Natural killer cell (primary cell): ENCODE measurements at regions not wholly inside any gene's neighbourhood (a gene's known extent, or its start where the extent isn't known, plus 50 kb on each side); places are given as distances from the start of the nearest gene placed in this dataset.

Source experiments
- ATAC-seq, 3 donors: fragments of 150-1000 bp in 2 of 3; fragments of 200-7000 bp in 1 of 3; cut with Tn5 transposase; 1 replicate in 1 of 3; 2 replicates in 2 of 3; pipeline ENCODE4 v1.10.0; 2021; ENCODE audit warnings: mild to moderate bottlenecking in 2 of 3, moderate library complexity in 2 of 3
- DNase-seq, 2 donors: peaks; one replicate each; pipeline versions ENCODE4 v3.0.0 to v3.0.0-alpha.2; 2013 to 2021; ENCODE audit warnings: mixed read lengths in 1 of 2
- H3K27ac ChIP-seq: one replicate; pipeline ENCODE4 v1.5.1; 2013; ENCODE audit warnings: mild to moderate bottlenecking, low read length
- H3K27me3 ChIP-seq: one replicate; pipeline ENCODE4 v1.6.1; 2013; ENCODE audit warnings: low read length; ENCODE audit not compliant: control insufficient read depth, insufficient read depth
- H3K36me3 ChIP-seq: one replicate; pipeline ENCODE4 v1.6.1; 2013; ENCODE audit warnings: low read length; ENCODE audit not compliant: control insufficient read depth, insufficient read depth
- H3K4me1 ChIP-seq: one replicate; pipeline ENCODE4 v1.6.1; 2013; ENCODE audit warnings: low read length; ENCODE audit not compliant: control insufficient read depth, insufficient read depth
- H3K4me3 ChIP-seq: one replicate; pipeline ENCODE4 v1.5.1; 2013; ENCODE audit warnings: low read length
- H3K9me3 ChIP-seq: one replicate; pipeline ENCODE4 v1.6.1; 2013; ENCODE audit warnings: low read length; ENCODE audit not compliant: control insufficient read depth, insufficient read depth
- H3K27ac Mint-ChIP-seq, 2 donors: one replicate each; pipeline ENCODE4 v1.8.0; 2022; ENCODE audit warnings: mild to moderate bottlenecking in 2 of 2, mixed read lengths in 2 of 2, moderate library complexity in 1 of 2
- H3K27me3 Mint-ChIP-seq, 2 donors: one replicate each; pipeline ENCODE4 v1.8.0; 2022; ENCODE audit warnings: low read depth in 2 of 2, mixed read lengths in 2 of 2
- H3K36me3 Mint-ChIP-seq: one replicate; pipeline ENCODE4 v1.8.0; 2022; ENCODE audit warnings: mixed read lengths
- H3K4me1 Mint-ChIP-seq, 2 donors: one replicate each; pipeline ENCODE4 v1.8.0; 2022; ENCODE audit warnings: mixed read lengths in 2 of 2
- H3K4me3 Mint-ChIP-seq: one replicate; pipeline ENCODE4 v1.8.0; 2022; ENCODE audit warnings: mild to moderate bottlenecking, moderate library complexity, mixed read lengths
- H3K9me3 Mint-ChIP-seq, 2 donors: one replicate each; pipeline ENCODE4 v1.8.0; 2022; ENCODE audit warnings: mixed read lengths in 2 of 2
- CTCF ChIP-seq: fragments of 200-600 bp; IDR thresholded peaks from one replicate; pipeline ENCODE4 v1.8.0; 2022; ENCODE audit warnings: antibody characterized with exemption
- WGBS: methylation state at CpG from one replicate; pipeline ENCODE4 v1.1.7; 2013; ENCODE audit warnings: missing lambda C conversion rate; ENCODE audit not compliant: insufficient coverage; 5-methylcytosine and 5-hydroxymethylcytosine counted together
- intact Hi-C: fragments of 100-400 bp; cut with micrococcal nuclease; formaldehyde crosslinking; loops from one replicate; pipeline ENCODE4 v1.14.2; 2022

- ATAC-seq = no peak
- Mint-ChIP-seq H3K4me3 (no peak overlapping the region), H3K36me3 (no peaks in the 10 kb centered on the region), H3K9me3 (peaks cover 8 to 12% of the 10 kb centered on the region in 2 donors), H3K27me3 (no peaks in the 10 kb centered on the region), H3K27ac (no peak overlapping the region), H3K4me1 (no peaks in the 10 kb centered on the region)
- no peak for TF ChIP-seq CTCF
- 53% methylated on average over 1 of the region's 1 CpG for WGBS
- no peaks in the 10 kb centered on the region for H3K36me3 ChIP-seq
- H3K27ac ChIP-seq = no peak overlapping the region
- no peaks in the 10 kb centered on the region for H3K4me1 ChIP-seq
- DNase-seq = no peak
- intact Hi-C loops = no loop called here
- H3K4me3 ChIP-seq = no peak overlapping the region
- H3K27me3 ChIP-seq = no peaks in the 10 kb centered on the region
- H3K9me3 ChIP-seq = peaks cover 3% of the 10 kb centered on the region
Measured at GRCh38 chr6:113258771-113259170, 598.4 kb upstream of the MARCKS start.

GRCh38 chr6:113271437-113271836, 585.7 kb upstream of the MARCKS start:
- no peak overlapping the region for H3K27ac ChIP-seq
- H3K4me1 ChIP-seq = no peaks in the 10 kb centered on the region
- Mint-ChIP-seq H3K36me3 (no peaks in the 10 kb centered on the region), H3K4me1 (no peaks in the 10 kb centered on the region), H3K4me3 (no peak overlapping the region), H3K27ac (no peak overlapping the region), H3K27me3 (no peaks in the 10 kb centered on the region), H3K9me3 (peaks cover 12 to 20% of the 10 kb centered on the region in 2 donors)
- no peaks in the 10 kb centered on the region for H3K36me3 ChIP-seq
- DNase-seq = no peak
- no peak for TF ChIP-seq CTCF
- peaks cover 14% of the 10 kb centered on the region for H3K9me3 ChIP-seq
- intact Hi-C loops = no loop called here
- H3K4me3 ChIP-seq = no peak overlapping the region
- no peak for ATAC-seq
- H3K27me3 ChIP-seq = no peaks in the 10 kb centered on the region

- no peaks in the 10 kb centered on the region for H3K36me3 Mint-ChIP-seq
- ATAC-seq = no peak
Measured at GRCh38 chr6:113276601-113277000, 580.5 kb upstream of the MARCKS start.

More at GRCh38 chr6:113276601-113277000, 580.5 kb upstream of the MARCKS start:
- Mint-ChIP-seq H3K9me3 (peaks cover 16 to 18% of the 10 kb centered on the region in 2 donors), H3K27me3 (no peaks in the 10 kb centered on the region), H3K4me1 (no peaks in the 10 kb centered on the region), H3K27ac (no peak overlapping the region), H3K4me3 (no peak overlapping the region)
- H3K27me3 ChIP-seq = no peaks in the 10 kb centered on the region
- DNase-seq = no peak
- intact Hi-C loops = no loop called here
- H3K4me1 ChIP-seq = no peaks in the 10 kb centered on the region
- no peak for TF ChIP-seq CTCF
- H3K4me3 ChIP-seq = no peak overlapping the region
- WGBS = no CpG with 5 or more reads among the region's 2 CpGs
- H3K36me3 ChIP-seq = no peaks in the 10 kb centered on the region
- no peaks in the 10 kb centered on the region for H3K9me3 ChIP-seq
- no peak overlapping the region for H3K27ac ChIP-seq
